ENCODE measurements at regions not wholly inside any gene's neighbourhood (a gene's known extent, or its start where the extent isn't known, plus 50 kb on each side); places are given as distances from the start of the nearest gene placed in this dataset.

DNA sequence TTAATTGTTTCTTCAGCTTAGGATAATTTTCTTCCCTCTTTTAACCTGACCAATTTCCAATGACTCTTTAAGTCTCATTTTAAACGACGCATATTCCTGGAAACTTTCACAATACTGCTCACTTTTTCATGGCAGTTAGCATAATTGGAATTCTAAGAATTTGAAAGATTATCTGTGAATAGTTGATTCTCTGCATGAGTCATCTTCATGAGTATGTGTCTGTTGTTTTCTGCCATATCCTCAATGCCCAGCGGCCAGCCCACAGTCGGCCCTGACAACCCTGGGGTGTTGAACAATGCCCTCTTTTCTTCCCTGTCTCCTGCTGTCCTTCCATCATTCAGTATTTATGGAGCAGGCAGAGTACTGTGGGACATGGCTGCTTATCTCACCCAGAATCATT is 554.2 kb downstream of the CDH26 start:
- TF ChIP-seq EZH2phosphoT487 (IDR thresholded peaks at IDR 0.05; ENCODE audit: borderline replicate concordance, low read length) (no peak), EZH2 (IDR thresholded peaks at IDR 0.05; ENCODE audit: low read length, unreplicated experiment) (no peak)
- TF ChIP-seq, protein P1, sequence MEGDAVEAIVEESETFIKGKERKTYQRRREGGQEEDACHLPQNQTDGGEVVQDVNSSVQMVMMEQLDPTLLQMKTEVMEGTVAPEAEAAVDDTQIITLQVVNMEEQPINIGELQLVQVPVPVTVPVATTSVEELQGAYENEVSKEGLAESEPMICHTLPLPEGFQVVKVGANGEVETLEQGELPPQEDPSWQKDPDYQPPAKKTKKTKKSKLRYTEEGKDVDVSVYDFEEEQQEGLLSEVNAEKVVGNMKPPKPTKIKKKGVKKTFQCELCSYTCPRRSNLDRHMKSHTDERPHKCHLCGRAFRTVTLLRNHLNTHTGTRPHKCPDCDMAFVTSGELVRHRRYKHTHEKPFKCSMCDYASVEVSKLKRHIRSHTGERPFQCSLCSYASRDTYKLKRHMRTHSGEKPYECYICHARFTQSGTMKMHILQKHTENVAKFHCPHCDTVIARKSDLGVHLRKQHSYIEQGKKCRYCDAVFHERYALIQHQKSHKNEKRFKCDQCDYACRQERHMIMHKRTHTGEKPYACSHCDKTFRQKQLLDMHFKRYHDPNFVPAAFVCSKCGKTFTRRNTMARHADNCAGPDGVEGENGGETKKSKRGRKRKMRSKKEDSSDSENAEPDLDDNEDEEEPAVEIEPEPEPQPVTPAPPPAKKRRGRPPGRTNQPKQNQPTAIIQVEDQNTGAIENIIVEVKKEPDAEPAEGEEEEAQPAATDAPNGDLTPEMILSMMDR (conservative IDR thresholded peaks at IDR 0.05; ENCODE audit: low read depth, low read length): no peak
- peak; percentile 5 for DNase-seq
- Histone ChIP-seq H3K27me3 (ENCODE audit: low read length) (no peaks in the 10 kb centered on the region), H3F3A (ENCODE audit: low read length, unreplicated experiment) (no peaks in the 10 kb centered on the region), H3K9me3 (ENCODE audit: low read length) (0 out of 2 replicates have a peak, but pooled peaks cover 2% of the 10 kb centered on the region), H3K4me3 (ENCODE audit: low read length) (no peak overlapping the region), H2AFZ (ENCODE audit: low read length) (no peak overlapping the region), H3K4me1 (ENCODE audit: insufficient read depth, low read length) (no peaks in the 10 kb centered on the region), H3K27ac (ENCODE audit: low read length) (no peak overlapping the region), H3K4me2 (ENCODE audit: low read length) (no peak overlapping the region), H4K20me1 (ENCODE audit: low read length) (no peaks in the 10 kb centered on the region), H3K9ac (ENCODE audit: low read length) (no peak overlapping the region), H3K36me3 (ENCODE audit: low read depth, low read length) (no peaks in the 10 kb centered on the region), H3K9me2 (replicated peaks; ENCODE audit: low read length) (no peaks in the 10 kb centered on the region), H3K79me2 (ENCODE audit: low read length) (no peaks in the 10 kb centered on the region)
- BruUV-seq (replicated peaks): no TSS peak
- intact Hi-C loops (cut with micrococcal nuclease): no loop called here
- POLR2A ChIA-PET (ENCODE audit: unreplicated experiment): no interaction called here
- CTCF ChIA-PET: no interaction called here
- no peak for ATAC-seq

GRCh38 chr20:60513141-60513540 is 554.9 kb downstream of the CDH26 start:
- ATAC-seq: no peak
- CTCF ChIA-PET: no interaction called here

GRCh38 chr20:60516442-60516841 is 558.2 kb downstream of the CDH26 start:
- no peaks in the 10 kb centered on the region for H3K4me1 ChIP-seq (ENCODE audit: insufficient read depth, low read length)
- H3K4me3 ChIP-seq (ENCODE audit: low read length): no peak overlapping the region
- ChIA-PET POLR2A (ENCODE audit: unreplicated experiment) (no interaction called here), CTCF (no interaction called here)
- DNase-seq (no peak), ATAC-seq (no peak)
- H3K79me2 ChIP-seq (ENCODE audit: low read length): no peaks in the 10 kb centered on the region
- no peak overlapping the region for H3K4me2 ChIP-seq (ENCODE audit: low read length)
- H2AFZ ChIP-seq (ENCODE audit: low read length): no peak overlapping the region
- intact Hi-C loops (cut with micrococcal nuclease): no loop called here
- H3K9ac ChIP-seq (ENCODE audit: low read length): no peak overlapping the region
- no peak overlapping the region for H3K27ac ChIP-seq (ENCODE audit: low read length)
- no TSS peak for BruUV-seq (replicated peaks)
- no peaks in the 10 kb centered on the region for H3K27me3 ChIP-seq (ENCODE audit: low read length)
- no peaks in the 10 kb centered on the region for H3K9me2 ChIP-seq (replicated peaks; ENCODE audit: low read length)
- H3K36me3 ChIP-seq (ENCODE audit: low read depth, low read length): no peaks in the 10 kb centered on the region
- 0 out of 2 replicates have a peak, but pooled peaks cover 19% of the 10 kb centered on the region for H3K9me3 ChIP-seq (ENCODE audit: low read length)
- TF ChIP-seq EZH2 (IDR thresholded peaks at IDR 0.05; ENCODE audit: low read length, unreplicated experiment): no peak
- TF ChIP-seq EZH2phosphoT487 (IDR thresholded peaks at IDR 0.05; ENCODE audit: borderline replicate concordance, low read length): no peak
- TF ChIP-seq, protein P1 (conservative IDR thresholded peaks at IDR 0.05; ENCODE audit: low read depth, low read length): no peak
- no peaks in the 10 kb centered on the region for H4K20me1 ChIP-seq (ENCODE audit: low read length)
- no peaks in the 10 kb centered on the region for H3F3A ChIP-seq (ENCODE audit: low read length, unreplicated experiment)

More at GRCh38 chr20:60513141-60513540, 554.9 kb downstream of the CDH26 start:
- H3K9me3 ChIP-seq (ENCODE audit: low read length): 0 out of 2 replicates have a peak, but pooled peaks cover 6% of the 10 kb centered on the region
- POLR2A ChIA-PET (ENCODE audit: unreplicated experiment): no interaction called here
- H2AFZ ChIP-seq (ENCODE audit: low read length): no peak overlapping the region
- TF ChIP-seq, protein P1 (conservative IDR thresholded peaks at IDR 0.05; ENCODE audit: low read depth, low read length): no peak
- TF ChIP-seq EZH2 (IDR thresholded peaks at IDR 0.05; ENCODE audit: low read length, unreplicated experiment): no peak
- TF ChIP-seq EZH2phosphoT487 (IDR thresholded peaks at IDR 0.05; ENCODE audit: borderline replicate concordance, low read length): no peak
- H3K27ac ChIP-seq (ENCODE audit: low read length): no peak overlapping the region
- H3K27me3 ChIP-seq (ENCODE audit: low read length): no peaks in the 10 kb centered on the region
- no peaks in the 10 kb centered on the region for H3K9me2 ChIP-seq (replicated peaks; ENCODE audit: low read length)
- no peaks in the 10 kb centered on the region for H3F3A ChIP-seq (ENCODE audit: low read length, unreplicated experiment)
- H3K79me2 ChIP-seq (ENCODE audit: low read length): no peaks in the 10 kb centered on the region
- H4K20me1 ChIP-seq (ENCODE audit: low read length): no peaks in the 10 kb centered on the region
- H3K36me3 ChIP-seq (ENCODE audit: low read depth, low read length): no peaks in the 10 kb centered on the region
- no peak overlapping the region for H3K4me3 ChIP-seq (ENCODE audit: low read length)
- no TSS peak for BruUV-seq (replicated peaks)
- H3K4me1 ChIP-seq (ENCODE audit: insufficient read depth, low read length): no peaks in the 10 kb centered on the region
- no peak overlapping the region for H3K9ac ChIP-seq (ENCODE audit: low read length)
- DNase-seq: no peak
- intact Hi-C loops (cut with micrococcal nuclease): no loop called here
- H3K4me2 ChIP-seq (ENCODE audit: low read length): no peak overlapping the region
